ENCODE measurements at regions not wholly inside any gene's neighbourhood (a gene's known extent, or its start where the extent isn't known, plus 50 kb on each side); places are given as distances from the start of the nearest gene placed in this dataset.

- no peaks in the 10 kb centered on the region for H3K9me3 Mint-ChIP-seq
- H3K36me3 Mint-ChIP-seq (ENCODE audit: low read depth): no peaks in the 10 kb centered on the region
- no peaks in the 10 kb centered on the region for H3K4me1 Mint-ChIP-seq
- H3K4me3 Mint-ChIP-seq: no peak overlapping the region
- Histone ChIP-seq H3K9ac (ENCODE audit: extremely low read depth, low read length, poor library complexity, severe bottlenecking) (no peak overlapping the region), H3K9me3 (ENCODE audit: control insufficient read depth, low read length) (no peaks in the 10 kb centered on the region), H3K36me3 (ENCODE audit: control insufficient read depth, insufficient read depth, low read length) (no peaks in the 10 kb centered on the region), H3K4me1 (ENCODE audit: control insufficient read depth, insufficient read depth, low read length) (no peaks in the 10 kb centered on the region), H3K4me3 (ENCODE audit: low read length) (no peak overlapping the region), H3K27ac (ENCODE audit: low read depth, low read length) (no peak overlapping the region), H3K27me3 (ENCODE audit: control insufficient read depth, insufficient read depth, low read length, poor library complexity, severe bottlenecking) (no peaks in the 10 kb centered on the region)
- H3K27me3 Mint-ChIP-seq (ENCODE audit: insufficient read depth): no peaks in the 10 kb centered on the region
- DNase-seq: no peak
- TF ChIP-seq CTCF (conservative IDR thresholded peaks at IDR 0.05): no peak
- H3K27ac Mint-ChIP-seq: no peak overlapping the region
Measured at GRCh38 chr1:88503646-88504045, 180.4 kb upstream of the PKN2 start.

DNA sequence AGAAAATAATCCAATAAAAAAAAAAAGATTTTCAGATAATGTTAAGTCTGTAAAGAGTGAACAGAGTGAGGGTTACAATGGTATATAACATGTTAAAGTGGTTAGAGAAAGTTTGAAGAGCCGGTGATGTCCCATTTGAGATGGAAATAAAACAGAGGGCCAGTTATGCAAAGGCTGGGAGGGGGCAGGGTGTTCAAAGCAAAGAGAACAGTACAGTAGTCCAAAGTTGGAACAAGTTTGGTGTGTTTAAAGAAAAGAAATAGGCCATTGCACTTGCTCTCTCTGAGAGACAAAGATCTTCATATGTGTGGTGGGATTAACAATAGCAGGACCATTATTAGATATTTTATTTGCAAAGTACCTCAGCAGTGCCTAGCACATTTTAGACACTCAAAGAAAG, 179.5 kb upstream of the PKN2 start:
- no peak for DNase-seq
- Mint-ChIP-seq H3K4me1 (no peaks in the 10 kb centered on the region), H3K9me3 (no peaks in the 10 kb centered on the region), H3K36me3 (ENCODE audit: low read depth) (no peaks in the 10 kb centered on the region), H3K27ac (no peak overlapping the region), H3K27me3 (ENCODE audit: insufficient read depth) (no peaks in the 10 kb centered on the region), H3K4me3 (no peak overlapping the region)
- 94 to 100% methylated on average over 1 of the region's 1 CpG for WGBS, 2 experiments (ENCODE audit: insufficient coverage in 1 of 2, insufficient read length in 1 of 2)
- H3K9me3 ChIP-seq (ENCODE audit: control insufficient read depth, low read length): no peaks in the 10 kb centered on the region
- no peaks in the 10 kb centered on the region for H3K36me3 ChIP-seq (ENCODE audit: control insufficient read depth, insufficient read depth, low read length)
- H3K27ac ChIP-seq (ENCODE audit: low read depth, low read length): no peak overlapping the region
- no peaks in the 10 kb centered on the region for H3K4me1 ChIP-seq (ENCODE audit: control insufficient read depth, insufficient read depth, low read length)
- no peaks in the 10 kb centered on the region for H3K27me3 ChIP-seq (ENCODE audit: control insufficient read depth, insufficient read depth, low read length, poor library complexity, severe bottlenecking)
- H3K4me3 ChIP-seq (ENCODE audit: low read length): no peak overlapping the region
- no peak for TF ChIP-seq CTCF (conservative IDR thresholded peaks at IDR 0.05)
- no peak overlapping the region for H3K9ac ChIP-seq (ENCODE audit: extremely low read depth, low read length, poor library complexity, severe bottlenecking)

DNA sequence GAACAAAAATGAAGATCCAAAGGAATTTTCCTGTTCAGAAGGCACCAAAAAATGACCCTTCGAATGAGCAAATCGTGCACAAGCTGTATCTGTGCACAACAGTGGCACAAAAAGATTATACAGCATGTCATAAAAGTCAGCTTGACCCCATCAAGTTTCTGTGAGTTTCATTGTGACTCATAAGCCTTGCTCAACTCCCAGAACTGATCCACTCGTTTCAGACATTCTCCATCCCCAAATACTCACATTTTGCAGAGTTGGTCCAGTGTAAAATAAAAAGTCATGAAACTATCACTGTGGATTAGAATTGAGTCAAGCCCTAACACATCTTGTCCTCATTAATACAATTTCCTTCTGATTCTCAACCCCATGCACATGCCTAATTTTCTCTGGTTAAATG, 174.7 kb upstream of the PKN2 start:
- DNase-seq: no peak
- H3K4me1 Mint-ChIP-seq: no peaks in the 10 kb centered on the region
- no peaks in the 10 kb centered on the region for H3K9me3 Mint-ChIP-seq
- TF ChIP-seq CTCF (conservative IDR thresholded peaks at IDR 0.05): no peak
- Histone ChIP-seq H3K4me3 (ENCODE audit: low read length) (no peak overlapping the region), H3K36me3 (ENCODE audit: control insufficient read depth, insufficient read depth, low read length) (no peaks in the 10 kb centered on the region), H3K27me3 (ENCODE audit: control insufficient read depth, insufficient read depth, low read length, poor library complexity, severe bottlenecking) (no peaks in the 10 kb centered on the region), H3K27ac (ENCODE audit: low read depth, low read length) (no peak overlapping the region), H3K9ac (ENCODE audit: extremely low read depth, low read length, poor library complexity, severe bottlenecking) (no peak overlapping the region), H3K9me3 (ENCODE audit: control insufficient read depth, low read length) (no peaks in the 10 kb centered on the region), H3K4me1 (ENCODE audit: control insufficient read depth, insufficient read depth, low read length) (no peaks in the 10 kb centered on the region)
- H3K36me3 Mint-ChIP-seq (ENCODE audit: low read depth): no peaks in the 10 kb centered on the region
- H3K4me3 Mint-ChIP-seq: no peak overlapping the region
- WGBS, 2 experiments (ENCODE audit: insufficient coverage in 1 of 2, insufficient read length in 1 of 2): 83 to 84% methylated on average over 3 of the region's 3 CpGs
- no peak overlapping the region for H3K27ac Mint-ChIP-seq
- H3K27me3 Mint-ChIP-seq (ENCODE audit: insufficient read depth): no peaks in the 10 kb centered on the region
